ELR (cell line): ENCODE measurements at regions not wholly inside any gene's neighbourhood (a gene's known extent, or its start where the extent isn't known, plus 50 kb on each side); places are given as distances from the start of the nearest gene placed in this dataset.
"Not testable (repeated sequence)": the region's sequence is repeated elsewhere in the genome, so short reads cannot be mapped to it uniquely, and the experiment has no call there.

ENCODE experiments used
- DNase-seq: peaks from one replicate; pipeline ENCODE4 v3.0.0-alpha.2; 2015; ENCODE audit warnings: low read depth

DNA sequence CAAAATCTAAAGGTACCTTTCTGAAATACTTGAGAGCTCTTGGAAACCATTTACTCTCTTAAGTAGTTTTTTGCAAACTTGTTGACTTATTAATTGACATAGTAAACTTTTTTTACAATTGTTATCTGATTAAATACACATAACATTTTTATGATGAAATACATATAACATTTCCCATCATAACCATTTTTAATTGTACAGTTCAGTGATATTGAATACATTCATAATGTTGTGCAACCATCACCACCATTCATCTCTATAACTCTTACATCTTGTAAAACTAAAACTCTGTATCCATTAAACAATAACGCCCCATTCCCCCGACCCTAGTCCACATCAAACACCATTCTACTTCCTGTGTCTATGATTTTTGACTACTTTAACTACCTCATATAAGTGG, 95.7 kb upstream of the ZNF648 start:
- DNase-seq = no peak

DNA sequence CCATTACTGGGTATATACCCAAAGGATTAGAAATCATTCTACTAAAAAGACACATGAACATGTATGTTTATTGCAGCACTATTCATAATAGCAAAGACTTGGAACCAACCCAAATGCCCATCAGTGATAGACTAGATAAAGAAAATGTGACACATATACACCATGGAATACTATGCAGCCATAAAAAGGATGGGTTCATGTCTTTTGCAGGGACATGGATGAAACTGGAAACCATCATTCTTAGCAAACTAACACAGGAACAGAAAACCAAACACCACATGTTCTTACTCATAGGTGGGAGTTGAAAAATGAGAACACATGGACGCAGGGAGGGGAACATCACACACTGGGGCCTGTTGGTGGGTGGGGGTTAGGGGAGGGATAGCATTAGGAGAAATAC, 92.9 kb upstream of the ZNF648 start:
- DNase-seq = not testable (repeated sequence)

GRCh38 chr1:182149411-182149965, 88.0 kb upstream of the ZNF648 start:
- peak; percentile 29 for DNase-seq

DNA sequence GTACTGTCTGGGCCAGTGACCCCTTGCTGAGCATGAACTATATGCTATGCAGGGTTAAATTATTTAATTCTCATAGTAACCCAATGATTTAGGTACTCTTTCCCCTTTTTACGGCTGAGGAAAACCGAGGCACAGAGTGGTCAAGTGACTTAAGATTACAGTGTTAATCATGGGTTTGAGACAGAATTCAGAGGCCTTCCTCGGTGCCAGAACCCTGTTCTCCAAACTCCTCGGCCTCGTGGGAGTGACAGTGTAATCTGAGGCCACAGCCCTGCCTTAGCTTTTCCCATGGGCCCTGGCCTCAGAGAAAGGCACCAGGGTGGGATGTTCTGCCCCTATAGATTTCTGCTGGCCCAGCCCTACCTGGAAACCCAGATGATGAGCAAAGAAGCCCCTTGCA, 86.4 kb upstream of the ZNF648 start:
- no peak for DNase-seq

DNA sequence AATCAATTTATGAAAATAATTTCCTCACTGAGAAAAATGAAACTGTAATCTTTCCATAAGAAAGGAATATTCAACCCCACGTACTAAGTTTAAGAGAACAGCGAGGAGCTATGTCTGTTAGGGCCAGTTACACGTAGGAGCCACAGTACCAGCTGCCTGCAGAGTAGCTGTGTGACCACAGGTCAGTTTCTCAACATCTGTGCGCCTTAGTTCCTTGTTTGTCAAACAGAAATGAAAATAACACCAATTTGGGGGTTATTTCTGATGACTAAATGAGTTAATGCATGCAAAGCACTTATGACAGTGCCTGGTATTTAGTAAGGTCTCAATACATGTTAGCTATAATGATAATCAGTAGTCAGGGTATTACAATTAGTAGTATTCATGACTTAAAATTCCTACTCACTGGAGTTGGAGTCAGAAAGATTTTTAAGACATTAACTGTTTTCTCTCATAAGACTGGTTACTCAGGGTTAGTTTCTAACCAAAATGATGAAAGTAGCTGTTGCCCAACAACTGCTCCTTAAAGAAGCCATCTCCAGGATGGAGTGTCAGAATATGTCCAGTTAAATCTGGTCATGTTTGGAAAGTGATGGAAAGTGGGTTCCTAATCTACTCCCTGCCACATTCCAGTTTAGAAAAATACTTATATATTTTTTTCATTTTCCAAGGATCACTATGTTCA, 85.8 kb upstream of the ZNF648 start:
- no peak for DNase-seq

GRCh38 chr1:182146286-182146685, 84.8 kb upstream of the ZNF648 start:
- DNase-seq = no peak

GRCh38 chr1:182145441-182145840, 83.9 kb upstream of the ZNF648 start:
- no peak for DNase-seq

GRCh38 chr1:182144646-182145030, 83.1 kb upstream of the ZNF648 start:
- no peak for DNase-seq

- no peak for DNase-seq
Measured at GRCh38 chr1:182143825-182144645, 82.5 kb upstream of the ZNF648 start.

DNA sequence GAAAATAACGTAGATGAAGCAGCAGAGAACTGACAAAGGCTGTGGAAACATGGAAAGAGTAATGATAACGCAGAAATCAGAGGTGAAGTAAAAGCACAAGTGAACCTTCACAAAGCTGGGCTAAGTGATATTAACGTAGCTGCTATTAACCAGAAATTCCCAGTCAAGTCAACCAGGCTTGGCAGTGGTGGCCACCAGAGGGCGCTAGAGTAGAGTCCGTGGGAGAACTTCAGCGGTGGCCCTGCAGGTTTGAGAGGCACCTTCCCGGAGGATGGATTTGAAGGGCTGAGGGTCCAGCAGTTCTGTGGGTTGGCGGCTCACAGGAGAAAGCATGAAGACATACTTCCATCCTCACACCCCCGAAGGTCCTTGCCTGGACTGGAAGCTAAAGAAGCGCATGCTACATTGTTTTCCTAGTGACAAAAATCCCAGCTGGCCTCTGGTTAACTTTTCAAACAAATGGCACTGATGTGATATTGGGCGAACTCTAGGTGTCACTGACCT, 81.7 kb upstream of the ZNF648 start:
- peak; percentile 76 for DNase-seq

- no peak for DNase-seq
Measured at GRCh38 chr1:182142621-182143020, 81.1 kb upstream of the ZNF648 start.

DNA sequence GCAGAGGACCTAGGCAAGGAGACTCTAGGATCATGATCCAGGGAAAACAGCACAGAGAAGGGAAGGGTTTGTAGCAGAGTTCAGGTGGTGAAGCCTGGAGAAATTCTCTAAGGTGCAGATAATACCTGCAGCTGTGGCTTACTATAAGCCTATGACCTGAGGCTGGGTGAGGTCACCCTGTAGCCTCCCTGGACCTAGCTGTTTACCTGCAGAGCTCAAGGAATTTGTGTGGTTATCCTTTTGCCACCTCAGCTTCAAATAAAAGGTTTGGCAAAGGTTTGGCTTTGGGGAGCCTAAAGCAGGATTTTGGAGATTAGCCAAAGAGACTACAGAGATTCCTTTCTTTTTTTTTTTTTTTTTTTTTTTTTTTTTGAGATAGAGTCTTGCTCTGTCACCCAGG, 79.5 kb upstream of the ZNF648 start:
- no peak for DNase-seq

GRCh38 chr1:182139496-182139895, 78.0 kb upstream of the ZNF648 start:
- DNase-seq = no peak

DNA sequence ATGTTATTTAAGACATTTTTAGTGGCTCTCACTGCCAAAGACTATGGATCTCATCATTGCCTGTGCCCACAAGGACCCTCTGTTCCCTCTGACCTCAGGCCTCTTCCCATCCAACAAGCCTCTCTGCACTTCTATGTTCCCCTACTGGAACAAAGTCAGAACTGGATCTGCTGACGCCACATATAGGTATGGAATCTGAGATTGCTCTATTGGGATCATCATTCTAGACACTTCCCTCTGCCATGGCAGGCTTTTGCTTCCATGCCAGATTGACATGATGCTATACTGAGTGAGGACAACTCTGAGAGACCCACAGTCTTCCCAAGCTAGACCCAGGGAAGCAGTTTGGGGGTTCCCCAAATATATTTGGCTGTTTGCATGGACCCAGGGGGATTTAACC, 76.0 kb upstream of the ZNF648 start:
- no peak for DNase-seq

DNA sequence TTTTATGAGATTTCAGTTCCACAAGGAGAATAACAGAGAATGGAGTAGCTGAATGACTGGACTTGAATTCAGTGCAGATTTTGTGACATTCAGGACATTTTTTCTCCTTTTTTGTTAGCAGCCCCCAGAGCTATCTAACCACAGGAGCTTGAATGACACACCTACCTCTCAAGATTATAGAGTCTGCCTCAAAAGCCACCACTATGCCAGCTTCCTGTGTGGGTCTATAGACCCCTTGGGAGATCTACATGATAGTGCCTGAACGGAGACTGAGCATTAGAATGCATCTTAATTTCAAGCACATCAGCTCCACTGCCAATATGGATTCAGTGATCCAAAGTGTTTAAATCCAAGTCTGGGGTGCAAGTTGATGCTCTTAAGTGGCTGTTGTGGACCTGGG, 74.4 kb upstream of the ZNF648 start:
- DNase-seq = no peak

DNA sequence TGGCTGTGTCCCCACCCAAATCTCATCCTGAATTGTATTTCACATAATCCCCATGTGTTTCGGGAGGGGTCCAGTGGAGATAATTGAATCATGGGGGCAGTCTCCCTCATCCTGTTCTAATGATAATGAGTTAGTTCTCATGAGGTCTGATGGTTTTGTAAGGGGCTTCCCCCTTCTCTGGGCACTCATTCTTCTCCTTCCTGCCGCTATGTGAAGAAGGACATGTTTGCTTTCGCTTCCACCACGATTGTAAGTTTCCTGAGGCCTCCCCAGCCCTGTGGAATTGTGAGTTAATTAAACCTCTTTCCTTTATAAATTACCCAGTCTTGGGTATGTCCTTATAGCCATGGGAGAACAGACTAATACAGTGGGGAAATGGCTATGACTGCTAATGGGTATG, 72.7 kb upstream of the ZNF648 start:
- DNase-seq = no peak

DNA sequence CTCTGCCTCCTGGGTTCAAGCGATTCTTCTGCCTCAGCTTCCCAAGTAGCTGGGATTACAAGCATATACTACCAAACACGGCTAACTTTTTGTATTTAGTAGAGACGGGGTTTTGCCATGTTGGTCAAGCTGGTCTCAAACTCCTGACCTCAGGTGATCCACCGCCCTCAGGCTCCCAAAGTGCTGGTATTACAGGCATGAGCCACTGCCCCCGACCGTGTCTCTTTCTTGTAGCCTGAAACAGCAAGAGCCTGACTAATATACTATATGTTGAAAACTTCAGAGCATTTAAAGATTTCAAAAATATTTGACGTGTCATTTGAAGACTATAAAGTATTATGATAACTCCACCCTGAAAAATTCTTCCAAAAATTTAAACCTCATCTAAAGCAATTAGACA, 71.7 kb upstream of the ZNF648 start:
- no peak for DNase-seq

- no peak for DNase-seq
Measured at GRCh38 chr1:182129398-182129797, 67.9 kb upstream of the ZNF648 start.

- DNase-seq = no peak
Measured at GRCh38 chr1:182128502-182128901, 67.0 kb upstream of the ZNF648 start.

- DNase-seq = no peak
Measured at GRCh38 chr1:182127656-182128055, 66.1 kb upstream of the ZNF648 start.

GRCh38 chr1:182126272-182126800, 64.8 kb upstream of the ZNF648 start:
- no peak for DNase-seq

- DNase-seq = no peak
Measured at GRCh38 chr1:182122913-182123260, 61.4 kb upstream of the ZNF648 start.
